HCT116 (cell line): ENCODE measurements at regions not wholly inside any gene's neighbourhood (a gene's known extent, or its start where the extent isn't known, plus 50 kb on each side); places are given as distances from the start of the nearest gene placed in this dataset.

Source experiments
- ATAC-seq: fragments of 200-7000 bp; cut with Tn5 transposase; 2 replicates; pipeline ENCODE4 v1.9.1; 2020; ENCODE audit warnings: mild to moderate bottlenecking, moderate library complexity
- BruUV-seq: library from RNA; stranded (reverse); fragments of 400-500 nt; replicated peaks from 2 replicates; lab custom pipeline; 2021; lab: Mats Ljungman, UMichigan
- CTCF ChIA-PET: fragments of 300-600 bp; sonication (Branson Sonifier 250); formaldehyde crosslinking; loops from one replicate; lab custom pipeline; 2021; ENCODE audit warnings: antibody characterized with exemption; lab: Charles Lee
- POLR2A ChIA-PET: fragments of 300-600, 350-600 bp; sonication (Branson Sonifier 250); formaldehyde crosslinking; loops from one replicate; lab custom pipeline; 2021; ENCODE audit warnings: antibody characterized with exemption; lab: Charles Lee
- RAD21 ChIA-PET, 2 experiments: fragments of 300-600 bp; sonication (Branson Sonifier 250); formaldehyde crosslinking; loops; one replicate each; lab custom pipeline; 2023; ENCODE audit warnings: low total read pairs in 2 of 2; ENCODE audit not compliant: uncharacterized antibody in 2 of 2, unreplicated experiment in 2 of 2, low non-redundant PET in 1 of 2; lab: Charles Lee
- DNase-seq: peaks from one replicate; pipeline ENCODE4 v3.0.0-alpha.2; 2010; ENCODE audit warnings: low read depth, low spot score
- H2AFZ ChIP-seq: fragments of 200-600 bp; shearing (Covaris generic), sonication (generic); 2 replicates; pipeline ENCODE4 v1.6.1; 2017; ENCODE audit warnings: low read depth, mixed run types, mixed read lengths, antibody characterized with exemption, low read length; ENCODE audit not compliant: poor library complexity, severe bottlenecking
- H3K27ac ChIP-seq: 2 replicates; pipeline ENCODE4 v1.5.1; 2012; ENCODE audit warnings: low read depth, low read length
- H3K27me3 ChIP-seq: fragments of 200-600 bp; sonication (generic); 2 replicates; pipeline ENCODE4 v1.6.1; 2016; ENCODE audit warnings: mixed run types, low read length, mixed read lengths; ENCODE audit not compliant: insufficient read depth
- H3K36me3 ChIP-seq, 2 experiments: fragments of 200-500 bp in 1 of 2; fragments of 200-600 bp in 1 of 2; sonication (Bioruptor generic) in 1 of 2; sonication (generic) in 1 of 2; 2 replicates each; pipeline versions ENCODE4 v1.5.1 to v1.6.1; 2014 to 2016; ENCODE audit warnings: low read length in 2 of 2, inconsistent platforms in 1 of 2, mixed read lengths in 1 of 2, mixed run types in 1 of 2; ENCODE audit not compliant: insufficient read depth in 2 of 2, control insufficient read depth in 1 of 2
- H3K4me1 ChIP-seq, 2 experiments: fragments of 200-600 bp in 1 of 2; sonication (generic) in 1 of 2; 2 replicates each; pipeline versions ENCODE4 v1.5.1 to v1.6.1; 2012 to 2017; ENCODE audit warnings: low read length in 2 of 2, inconsistent platforms in 1 of 2, mild to moderate bottlenecking in 1 of 2, mixed read lengths in 1 of 2, mixed run types in 1 of 2, moderate library complexity in 1 of 2; ENCODE audit not compliant: insufficient read depth in 2 of 2, control insufficient read depth in 1 of 2
- H3K4me2 ChIP-seq: fragments of 200-600 bp; sonication (generic); 2 replicates; pipeline ENCODE4 v1.6.1; 2017; ENCODE audit warnings: mixed run types, low read length, mixed read lengths
- H3K4me3 ChIP-seq, 2 experiments: fragments of 200-600 bp in 1 of 2; sonication (generic) in 1 of 2; replicated peaks in 1 of 2; 2 replicates each; pipeline ENCODE4 v1.5.1; 2011 to 2016; ENCODE audit warnings: low read length in 2 of 2, control low read depth in 1 of 2, low read depth in 1 of 2, mild to moderate bottlenecking in 1 of 2, mixed read lengths in 1 of 2, mixed run types in 1 of 2
- H3K79me2 ChIP-seq: fragments of 200-600 bp; sonication (generic); 2 replicates; pipeline ENCODE4 v1.6.1; 2017; ENCODE audit warnings: mild to moderate bottlenecking, mixed run types, low read length, moderate library complexity, mixed read lengths; ENCODE audit not compliant: insufficient read depth
- H3K9ac ChIP-seq: fragments of 200-600 bp; sonication (generic); 2 replicates; pipeline ENCODE4 v1.6.1; 2016; ENCODE audit warnings: low read length, mixed read lengths
- H3K9me2 ChIP-seq: fragments of 200-600 bp; sonication (generic), shearing (Covaris generic); 2 replicates; pipeline ENCODE4 v1.6.1; 2017; ENCODE audit warnings: mixed run types, mild to moderate bottlenecking, moderate library complexity; ENCODE audit not compliant: insufficient read depth
- H3K9me3 ChIP-seq, 2 experiments: fragments of 200-500 bp in 1 of 2; fragments of 200-600 bp in 1 of 2; sonication (Bioruptor generic) in 1 of 2; sonication (generic) in 1 of 2; 2 replicates each; pipeline ENCODE4 v1.6.1; 2014 to 2017; ENCODE audit warnings: low read length in 2 of 2, mixed read lengths in 2 of 2, inconsistent platforms in 1 of 2, low read depth in 1 of 2, mild to moderate bottlenecking in 1 of 2, mixed run types in 1 of 2, moderate library complexity in 1 of 2; ENCODE audit not compliant: control insufficient read depth in 1 of 2, insufficient read depth in 1 of 2
- H4K20me1 ChIP-seq: fragments of 200-600 bp; sonication (generic), shearing (Covaris generic); 2 replicates; pipeline ENCODE4 v1.6.1; 2017; ENCODE audit warnings: mixed run types, mild to moderate bottlenecking, moderate library complexity; ENCODE audit not compliant: insufficient read depth
- CBX3 ChIP-seq: IDR thresholded peaks from 2 replicates; pipeline ENCODE4 v1.6.1; 2012; ENCODE audit warnings: low read depth
- CEBPB ChIP-seq: IDR thresholded peaks from 2 replicates; pipeline ENCODE4 v1.6.1; 2012; ENCODE audit warnings: low read depth
- EGR1 ChIP-seq: IDR thresholded peaks from 2 replicates; pipeline ENCODE4 v1.6.1; 2012; ENCODE audit warnings: low read depth
- ELF1 ChIP-seq: IDR thresholded peaks from 2 replicates; pipeline ENCODE4 v1.6.1; 2012; ENCODE audit warnings: low read depth, borderline replicate concordance
- EZH2 ChIP-seq: fragments of 200-600 bp; sonication (generic); IDR thresholded peaks from 2 replicates; pipeline ENCODE4 v1.6.1; 2017; ENCODE audit warnings: antibody characterized with exemption, mixed run types
- FOSL1 ChIP-seq: IDR thresholded peaks from 2 replicates; pipeline ENCODE4 v1.6.1; 2012; ENCODE audit warnings: low read depth
- POLR2AphosphoS5 ChIP-seq: IDR thresholded peaks from 2 replicates; pipeline ENCODE4 v1.6.1; 2011; ENCODE audit warnings: mild to moderate bottlenecking, low read depth, low read length, moderate library complexity
- SRF ChIP-seq: IDR thresholded peaks from 2 replicates; pipeline ENCODE4 v1.6.1; 2012; ENCODE audit warnings: low read depth
- YY1 ChIP-seq: IDR thresholded peaks from 2 replicates; pipeline ENCODE4 v1.6.1; 2011; ENCODE audit warnings: low read length, low read depth, moderate library complexity, mild to moderate bottlenecking; ENCODE audit not compliant: insufficient replicate concordance; ENCODE audit errors: extremely low read depth
- ZFX ChIP-seq: fragments of 450-650 bp; IDR thresholded peaks from 2 replicates; pipeline ENCODE4 v1.6.1; 2017
- ZNF274 ChIP-seq: fragments of 200-500 bp; sonication (Bioruptor generic); IDR thresholded peaks from 2 replicates; pipeline ENCODE4 v1.6.1; 2014; ENCODE audit warnings: mild to moderate bottlenecking, low read depth, low read length, inconsistent platforms
- intact Hi-C: fragments of 100-400 bp; cut with micrococcal nuclease; formaldehyde crosslinking; loops from 2 replicates; pipeline ENCODE4 v1.10.0; 2022
- TF ChIP-seq, protein P1 (sequence below): IDR thresholded peaks from 2 replicates; pipeline ENCODE4 v1.6.1; 2012
- TF ChIP-seq, protein P2 (sequence below), 3 experiments: fragments of 200-600 bp in 1 of 3; sonication (generic) in 1 of 3; IDR thresholded peaks in 2 of 3; conservative IDR thresholded peaks in 1 of 3; 2 replicates each; pipeline ENCODE4 v1.5.1; 2012 to 2017; ENCODE audit warnings: low read depth in 2 of 3, low read length in 2 of 3, antibody characterized with exemption in 1 of 3, borderline replicate concordance in 1 of 3, control low read depth in 1 of 3, mild to moderate bottlenecking in 1 of 3, mixed read lengths in 1 of 3, mixed run types in 1 of 3, moderate library complexity in 1 of 3; ENCODE audit not compliant: insufficient read depth in 1 of 3

DNA sequence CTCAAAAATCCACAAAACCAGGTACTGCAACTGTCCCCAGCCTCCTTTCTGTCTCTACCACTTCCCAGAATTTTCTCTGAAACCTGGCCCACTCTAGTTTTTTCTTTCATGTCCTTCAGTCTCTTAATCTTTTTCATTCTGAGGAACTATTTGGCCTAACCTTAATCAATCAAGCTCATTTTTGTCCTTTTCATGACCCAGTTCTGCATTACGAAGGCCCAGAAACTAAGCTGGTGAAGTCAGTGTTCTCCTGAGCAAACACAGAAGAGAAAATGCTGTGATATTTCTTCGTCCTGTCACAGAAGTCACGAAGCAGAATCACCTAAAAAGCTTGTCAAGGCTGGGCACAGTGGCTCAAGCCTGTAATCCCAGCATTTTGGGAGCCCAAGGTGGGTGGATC lies 131.7 kb upstream of the EDNRA start:
- Histone ChIP-seq H3K4me3 (no peak overlapping the region), H2AFZ (no peak overlapping the region), H3K36me3 (no peaks in the 10 kb centered on the region), H3K79me2 (no peaks in the 10 kb centered on the region), H3K9me2 (no peaks in the 10 kb centered on the region), H3K9ac (no peak overlapping the region), H3K27me3 (no peaks in the 10 kb centered on the region), H4K20me1 (no peaks in the 10 kb centered on the region), H3K4me1 (0 out of 4 replicates have a peak, but pooled peaks cover 0 to 3% of the 10 kb centered on the region in 2 experiments), H3K9me3 (no peaks in the 10 kb centered on the region), H3K27ac (no peak overlapping the region), H3K4me2 (no peak overlapping the region)
- DNase-seq (no peak), ATAC-seq (no peak)
- intact Hi-C loops = no loop called here
- ChIA-PET CTCF (no interaction called here), RAD21 (no interaction called here), POLR2A (no interaction called here)
- no TSS peak for BruUV-seq
- TF ChIP-seq POLR2AphosphoS5 = no peak
- TF ChIP-seq FOSL1 = no peak
- TF ChIP-seq CEBPB = no peak
- no peak for TF ChIP-seq ZFX
- no peak for TF ChIP-seq EGR1
- TF ChIP-seq YY1 = no peak
- no peak for TF ChIP-seq SRF
- TF ChIP-seq, protein P1, sequence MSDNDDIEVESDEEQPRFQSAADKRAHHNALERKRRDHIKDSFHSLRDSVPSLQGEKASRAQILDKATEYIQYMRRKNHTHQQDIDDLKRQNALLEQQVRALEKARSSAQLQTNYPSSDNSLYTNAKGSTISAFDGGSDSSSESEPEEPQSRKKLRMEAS = no peak
- no peak for TF ChIP-seq CBX3
- no peak for TF ChIP-seq ELF1
- no peak for TF ChIP-seq EZH2
- TF ChIP-seq ZNF274 = no peak
- TF ChIP-seq, protein P2, sequence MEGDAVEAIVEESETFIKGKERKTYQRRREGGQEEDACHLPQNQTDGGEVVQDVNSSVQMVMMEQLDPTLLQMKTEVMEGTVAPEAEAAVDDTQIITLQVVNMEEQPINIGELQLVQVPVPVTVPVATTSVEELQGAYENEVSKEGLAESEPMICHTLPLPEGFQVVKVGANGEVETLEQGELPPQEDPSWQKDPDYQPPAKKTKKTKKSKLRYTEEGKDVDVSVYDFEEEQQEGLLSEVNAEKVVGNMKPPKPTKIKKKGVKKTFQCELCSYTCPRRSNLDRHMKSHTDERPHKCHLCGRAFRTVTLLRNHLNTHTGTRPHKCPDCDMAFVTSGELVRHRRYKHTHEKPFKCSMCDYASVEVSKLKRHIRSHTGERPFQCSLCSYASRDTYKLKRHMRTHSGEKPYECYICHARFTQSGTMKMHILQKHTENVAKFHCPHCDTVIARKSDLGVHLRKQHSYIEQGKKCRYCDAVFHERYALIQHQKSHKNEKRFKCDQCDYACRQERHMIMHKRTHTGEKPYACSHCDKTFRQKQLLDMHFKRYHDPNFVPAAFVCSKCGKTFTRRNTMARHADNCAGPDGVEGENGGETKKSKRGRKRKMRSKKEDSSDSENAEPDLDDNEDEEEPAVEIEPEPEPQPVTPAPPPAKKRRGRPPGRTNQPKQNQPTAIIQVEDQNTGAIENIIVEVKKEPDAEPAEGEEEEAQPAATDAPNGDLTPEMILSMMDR (IDR thresholded peaks at IDR 0.05 in 2 of 3, conservative IDR thresholded peaks at IDR 0.05 in 1 of 3; ENCODE audit: borderline replicate concordance in 1 of 3, insufficient read depth in 1 of 3, low read depth in 2 of 3, low read length in 2 of 3) = no peak
